Gastroesophageal sphincter (tissue), 4 donors: ENCODE measurements at regions not wholly inside any gene's neighbourhood (a gene's known extent, or its start where the extent isn't known, plus 50 kb on each side); places are given as distances from the start of the nearest gene placed in this dataset.

ENCODE experiments used
- ATAC-seq: fragments of 150-250 bp; one replicate; pipeline ENCODE4 v1.9.1; 2016; ENCODE audit warnings: mild to moderate bottlenecking, moderate library complexity
- H3K27ac ChIP-seq, 4 donors: fragments of 200-600 bp; sonication (generic) in 3 of 4; 1 replicate in 3 of 4; 2 replicates in 1 of 4; pipeline ENCODE4 v1.5.1; 2016 to 2019
- H3K27me3 ChIP-seq: fragments of 200-600 bp; sonication (generic); one replicate; pipeline ENCODE4 v1.5.1; 2019
- H3K36me3 ChIP-seq, 2 donors: fragments of 200-600 bp; sonication (generic); one replicate each; pipeline ENCODE4 v1.5.1; 2019; ENCODE audit warnings: control low read depth in 1 of 2
- H3K4me1 ChIP-seq, 3 donors: fragments of 200-600 bp; sonication (generic); 1 replicate in 2 of 3; 2 replicates in 1 of 3; pipeline ENCODE4 v1.5.1; 2016 to 2019; ENCODE audit warnings: control low read depth in 2 of 3
- H3K4me3 ChIP-seq, 2 donors: fragments of 200-600 bp; sonication (generic); one replicate each; pipeline ENCODE4 v1.5.1; 2019; ENCODE audit warnings: mild to moderate bottlenecking in 1 of 2, moderate library complexity in 1 of 2
- H3K9me3 ChIP-seq, 3 donors: fragments of 200-600 bp; sonication (generic); one replicate each; pipeline ENCODE4 v1.5.1; 2017 to 2019; ENCODE audit warnings: control low read depth in 2 of 3
- EP300 ChIP-seq: sonication (generic); formaldehyde crosslinking; IDR thresholded peaks from one replicate; pipeline ENCODE4 v1.6.1; 2017; ENCODE audit warnings: antibody characterized with exemption, mild to moderate bottlenecking
- POLR2A ChIP-seq, 2 donors: fragments of 450-650 bp; IDR thresholded peaks; one replicate each; pipeline ENCODE4 v1.6.1; 2017; ENCODE audit warnings: antibody characterized with exemption in 2 of 2, mild to moderate bottlenecking in 2 of 2, moderate library complexity in 1 of 2
- POLR2AphosphoS5 ChIP-seq: sonication (generic); formaldehyde crosslinking; IDR thresholded peaks from one replicate; pipeline ENCODE4 v1.6.1; 2017; ENCODE audit warnings: antibody characterized with exemption
- WGBS, 2 donors: methylation state at CpG; one replicate each; pipeline ENCODE4 v1.1.5; 2018; ENCODE audit warnings: low coverage in 1 of 2; 5-methylcytosine and 5-hydroxymethylcytosine counted together
- TF ChIP-seq, protein P1 (sequence below), 4 experiments: fragments of 200-600 bp in 2 of 4; fragments of 450-650 bp in 2 of 4; sonication (generic) in 1 of 4; IDR thresholded peaks; one replicate each; pipeline ENCODE4 v1.5.1; 2017 to 2019; ENCODE audit warnings: antibody characterized with exemption in 4 of 4, mild to moderate bottlenecking in 2 of 4, moderate library complexity in 2 of 4

DNA sequence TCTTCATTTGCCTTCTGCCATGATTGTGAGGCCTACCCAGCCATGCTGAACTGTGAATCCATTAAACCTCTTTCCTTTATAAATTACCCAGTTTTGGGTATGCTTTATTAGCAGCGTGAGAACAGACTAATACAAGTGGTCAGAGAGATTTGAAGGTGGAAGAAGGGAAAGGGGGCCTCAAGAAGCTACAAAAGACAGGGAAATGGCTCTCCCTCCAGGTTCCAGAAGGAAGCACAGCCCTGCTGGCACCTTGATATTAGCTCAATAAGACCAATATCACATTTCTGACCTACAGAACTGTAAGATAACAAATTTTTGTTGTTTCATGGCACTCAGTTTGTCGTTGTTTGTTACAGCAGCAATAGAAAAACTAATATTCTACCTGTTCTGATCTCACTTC, 536.5 kb upstream of the MARCKS start:
- no peaks in the 10 kb centered on the region for H3K36me3 ChIP-seq
- WGBS, 2 donors = 88 to 100% methylated on average over 2 of the region's 2 CpGs
- H3K4me1 ChIP-seq = no peaks in the 10 kb centered on the region
- TF ChIP-seq, protein P1, sequence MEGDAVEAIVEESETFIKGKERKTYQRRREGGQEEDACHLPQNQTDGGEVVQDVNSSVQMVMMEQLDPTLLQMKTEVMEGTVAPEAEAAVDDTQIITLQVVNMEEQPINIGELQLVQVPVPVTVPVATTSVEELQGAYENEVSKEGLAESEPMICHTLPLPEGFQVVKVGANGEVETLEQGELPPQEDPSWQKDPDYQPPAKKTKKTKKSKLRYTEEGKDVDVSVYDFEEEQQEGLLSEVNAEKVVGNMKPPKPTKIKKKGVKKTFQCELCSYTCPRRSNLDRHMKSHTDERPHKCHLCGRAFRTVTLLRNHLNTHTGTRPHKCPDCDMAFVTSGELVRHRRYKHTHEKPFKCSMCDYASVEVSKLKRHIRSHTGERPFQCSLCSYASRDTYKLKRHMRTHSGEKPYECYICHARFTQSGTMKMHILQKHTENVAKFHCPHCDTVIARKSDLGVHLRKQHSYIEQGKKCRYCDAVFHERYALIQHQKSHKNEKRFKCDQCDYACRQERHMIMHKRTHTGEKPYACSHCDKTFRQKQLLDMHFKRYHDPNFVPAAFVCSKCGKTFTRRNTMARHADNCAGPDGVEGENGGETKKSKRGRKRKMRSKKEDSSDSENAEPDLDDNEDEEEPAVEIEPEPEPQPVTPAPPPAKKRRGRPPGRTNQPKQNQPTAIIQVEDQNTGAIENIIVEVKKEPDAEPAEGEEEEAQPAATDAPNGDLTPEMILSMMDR (IDR thresholded peaks at IDR 0.05) = no peak
- no peak for TF ChIP-seq EP300
- TF ChIP-seq POLR2AphosphoS5 = no peak
- TF ChIP-seq POLR2A (IDR thresholded peaks at IDR 0.05) = no peak
- H3K27me3 ChIP-seq = no peaks in the 10 kb centered on the region
- H3K27ac ChIP-seq = no peak overlapping the region
- no peak for ATAC-seq
- H3K4me3 ChIP-seq = no peak overlapping the region
- no peaks in the 10 kb centered on the region for H3K9me3 ChIP-seq

DNA sequence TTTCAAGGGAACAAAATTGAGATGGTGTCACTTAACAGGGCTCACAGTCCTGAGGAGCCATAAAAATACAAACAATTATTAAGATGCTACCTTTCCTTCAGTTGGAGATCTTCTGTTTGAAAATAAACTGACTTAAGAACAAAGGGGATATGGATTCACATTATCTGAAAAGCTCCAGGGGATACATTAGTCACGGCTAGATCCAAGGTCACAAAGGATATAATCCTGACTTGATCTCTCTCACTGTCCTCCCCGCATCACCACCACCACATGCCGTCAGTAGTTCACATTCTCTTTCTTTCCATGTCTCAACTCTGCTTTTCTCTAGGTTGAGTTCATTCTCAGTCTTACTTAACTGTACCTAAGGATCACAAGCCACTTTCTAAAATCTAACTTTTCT, 530.4 kb upstream of the MARCKS start:
- WGBS, 2 donors = 87 to 93% methylated on average over 3 of the region's 3 CpGs
- Histone ChIP-seq H3K27ac (no peak overlapping the region), H3K27me3 (no peaks in the 10 kb centered on the region), H3K4me1 (no peaks in the 10 kb centered on the region), H3K4me3 (no peak overlapping the region), H3K9me3 (no peaks in the 10 kb centered on the region), H3K36me3 (no peaks in the 10 kb centered on the region)
- TF ChIP-seq EP300 (no peak), POLR2A (IDR thresholded peaks at IDR 0.05) (no peak), POLR2AphosphoS5 (no peak)
- TF ChIP-seq, protein P1 (IDR thresholded peaks at IDR 0.05) = no peak
- ATAC-seq = no peak

DNA sequence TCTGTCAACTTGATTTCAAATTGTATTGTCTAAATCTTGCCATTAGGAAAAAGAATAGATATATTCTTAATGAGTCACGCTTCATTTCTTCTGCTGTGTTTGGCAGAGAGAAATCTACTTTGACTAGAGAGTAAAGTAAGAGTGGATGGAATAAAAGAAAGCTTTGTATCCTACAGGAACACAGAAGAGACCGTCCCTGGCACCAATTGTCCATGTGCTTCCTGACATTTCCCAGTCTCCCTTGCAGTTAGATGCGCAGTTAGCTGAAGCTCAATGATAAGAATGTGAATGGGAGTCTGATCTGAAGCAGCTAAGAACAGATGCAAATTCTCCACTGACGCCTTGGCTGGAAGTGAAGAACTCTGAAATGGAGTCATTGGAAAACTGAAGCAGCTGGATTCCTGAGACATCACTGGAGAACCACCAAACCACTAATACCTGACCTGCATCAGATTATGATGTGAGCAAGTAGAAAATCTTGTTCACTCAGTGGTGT, 528.2 kb upstream of the MARCKS start:
- no peak for TF ChIP-seq POLR2AphosphoS5
- TF ChIP-seq POLR2A (IDR thresholded peaks at IDR 0.05) = no peak
- TF ChIP-seq, protein P1 (IDR thresholded peaks at IDR 0.05) = no peak
- no peak for TF ChIP-seq EP300
- H3K9me3 ChIP-seq = no peaks in the 10 kb centered on the region
- no peak overlapping the region for H3K4me3 ChIP-seq
- no peaks in the 10 kb centered on the region for H3K4me1 ChIP-seq
- no peak for ATAC-seq
- WGBS, 2 donors = 45 to 56% methylated on average over 4 of the region's 4 CpGs
- no peaks in the 10 kb centered on the region for H3K36me3 ChIP-seq
- no peak overlapping the region for H3K27ac ChIP-seq
- no peaks in the 10 kb centered on the region for H3K27me3 ChIP-seq

DNA sequence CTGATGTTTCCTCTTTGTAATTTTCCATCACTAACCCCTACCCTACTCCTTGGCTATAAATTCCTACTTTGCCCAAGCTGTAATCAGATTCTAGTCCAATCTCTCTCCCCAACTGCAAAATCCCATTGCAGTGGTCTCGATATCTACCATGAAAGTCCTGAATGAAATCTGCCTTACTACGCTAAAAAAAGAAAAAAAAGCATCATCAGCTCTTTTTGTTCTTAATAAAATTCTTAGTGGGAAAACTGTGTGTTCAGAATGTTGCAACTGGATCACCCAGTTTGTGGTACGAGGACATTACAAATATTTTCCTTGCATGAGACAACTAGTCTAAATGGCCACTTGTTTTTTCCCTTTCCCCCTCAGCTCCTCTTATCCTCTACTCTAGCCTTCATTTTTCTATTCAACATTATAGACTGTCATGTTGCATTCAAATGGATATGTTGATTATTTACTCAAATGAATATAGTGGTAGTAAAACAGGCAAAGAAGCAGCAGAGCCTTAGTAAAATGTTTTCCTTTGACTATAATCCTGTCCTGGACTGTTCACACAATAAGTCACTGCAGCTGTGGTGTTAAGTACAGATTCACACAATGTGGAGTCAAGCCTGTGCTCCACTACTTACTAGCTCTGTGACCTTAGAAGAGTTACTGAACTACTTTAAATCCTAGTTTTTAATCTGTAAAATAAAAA, 527.1 kb upstream of the MARCKS start:
- no peak for TF ChIP-seq POLR2A (IDR thresholded peaks at IDR 0.05)
- no peak for TF ChIP-seq EP300
- TF ChIP-seq, protein P1 (IDR thresholded peaks at IDR 0.05) = no peak
- no peak for TF ChIP-seq POLR2AphosphoS5
- Histone ChIP-seq H3K36me3 (no peaks in the 10 kb centered on the region), H3K9me3 (no peaks in the 10 kb centered on the region), H3K4me3 (no peak overlapping the region), H3K27me3 (no peaks in the 10 kb centered on the region), H3K4me1 (no peaks in the 10 kb centered on the region), H3K27ac (no peak overlapping the region)
- ATAC-seq = no peak
- 75 to 93% methylated on average over 3 of the region's 3 CpGs for WGBS, 2 donors

DNA sequence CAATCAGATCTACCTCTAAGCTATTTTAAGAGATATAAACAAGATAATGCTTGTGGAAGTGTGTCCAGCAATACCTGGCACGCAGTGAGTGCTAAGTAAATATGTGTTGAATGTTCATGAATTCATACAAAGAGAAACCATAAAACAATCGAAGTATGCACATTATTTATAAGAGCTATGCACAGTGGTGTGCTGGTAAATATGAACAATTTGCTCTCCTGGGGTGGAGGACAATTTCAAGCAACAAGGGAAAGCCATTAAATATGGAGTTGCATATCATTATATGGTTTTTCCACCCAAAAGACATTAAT, 526.6 kb upstream of the MARCKS start:
- Histone ChIP-seq H3K36me3 (no peaks in the 10 kb centered on the region), H3K4me1 (no peaks in the 10 kb centered on the region), H3K27ac (no peak overlapping the region), H3K27me3 (no peaks in the 10 kb centered on the region), H3K4me3 (no peak overlapping the region), H3K9me3 (no peaks in the 10 kb centered on the region)
- TF ChIP-seq POLR2AphosphoS5 (no peak), POLR2A (IDR thresholded peaks at IDR 0.05) (no peak), EP300 (no peak)
- TF ChIP-seq, protein P1 (IDR thresholded peaks at IDR 0.05) = no peak
- WGBS, 2 donors = 61 to 76% methylated on average over 2 of the region's 2 CpGs
- no peak for ATAC-seq
